ENCODE measurements at regions not wholly inside any gene's neighbourhood (a gene's known extent, or its start where the extent isn't known, plus 50 kb on each side); places are given as distances from the start of the nearest gene placed in this dataset.

- no peak overlapping the region for H3K4me3 ChIP-seq (ENCODE audit: low read depth, low read length)
- TF ChIP-seq CTCF (IDR thresholded peaks at IDR 0.05; ENCODE audit: insufficient read depth, low read length), result no peak
- DNase-seq (ENCODE audit: low read depth), result no peak
Observed at GRCh38 chr1:87173231-87173630, 155.4 kb upstream of the LMO4 start.

- no peak overlapping the region for H3K4me3 ChIP-seq (ENCODE audit: low read depth, low read length)
- DNase-seq (ENCODE audit: low read depth), result no peak
- TF ChIP-seq CTCF (IDR thresholded peaks at IDR 0.05; ENCODE audit: insufficient read depth, low read length), result no peak
Observed at GRCh38 chr1:87174724-87175245, 153.9 kb upstream of the LMO4 start.

DNA sequence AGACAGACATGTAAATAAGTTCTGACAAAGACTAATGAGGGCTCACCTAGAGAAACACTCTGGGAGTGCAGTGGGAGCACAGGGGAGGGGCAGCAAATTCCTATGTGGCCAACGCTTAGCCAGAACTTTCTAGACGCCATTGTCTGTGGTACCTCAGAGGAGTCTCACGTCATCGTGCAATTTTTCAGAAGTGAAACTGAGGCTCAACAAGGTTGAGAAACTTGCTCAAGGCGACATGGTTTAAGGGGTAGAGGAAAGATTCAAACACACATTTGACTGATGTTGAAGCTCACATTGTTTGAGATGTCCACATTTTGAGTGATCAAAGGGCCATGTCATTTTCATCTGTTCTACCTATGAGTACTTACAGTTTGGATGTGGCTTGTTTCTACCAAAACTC, 152.6 kb upstream of the LMO4 start:
- H3K4me3 ChIP-seq (ENCODE audit: low read depth, low read length), result no peak overlapping the region
- TF ChIP-seq CTCF (IDR thresholded peaks at IDR 0.05; ENCODE audit: insufficient read depth, low read length), result no peak
- no peak for DNase-seq (ENCODE audit: low read depth)

GRCh38 chr1:87176514-87176913, 152.2 kb upstream of the LMO4 start:
- no peak for TF ChIP-seq CTCF (IDR thresholded peaks at IDR 0.05; ENCODE audit: insufficient read depth, low read length)
- no peak for DNase-seq (ENCODE audit: low read depth)
- H3K4me3 ChIP-seq (ENCODE audit: low read depth, low read length), result no peak overlapping the region

DNA sequence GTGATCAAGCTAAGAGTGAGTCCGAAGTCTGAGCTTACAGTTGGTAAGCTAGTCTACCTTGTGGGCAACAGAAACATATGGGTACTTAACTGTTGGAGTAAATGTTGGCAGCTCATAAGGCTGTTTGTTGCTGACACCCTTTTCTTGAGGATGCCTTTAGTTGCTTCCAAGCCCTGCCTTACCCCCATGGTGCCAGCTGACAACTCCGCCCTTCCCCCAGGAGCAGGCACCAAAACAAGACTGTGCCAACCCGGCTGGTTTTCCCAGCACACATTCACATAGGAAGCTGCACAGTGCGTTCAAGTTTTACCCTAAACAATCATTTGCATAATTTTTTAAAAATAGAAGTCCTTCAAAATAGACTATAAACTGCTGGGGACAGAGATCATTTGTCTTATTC, 150.2 kb upstream of the LMO4 start:
- TF ChIP-seq CTCF (IDR thresholded peaks at IDR 0.05; ENCODE audit: insufficient read depth, low read length), result no peak
- DNase-seq (ENCODE audit: low read depth), result no peak
- no peak overlapping the region for H3K4me3 ChIP-seq (ENCODE audit: low read depth, low read length)

DNA sequence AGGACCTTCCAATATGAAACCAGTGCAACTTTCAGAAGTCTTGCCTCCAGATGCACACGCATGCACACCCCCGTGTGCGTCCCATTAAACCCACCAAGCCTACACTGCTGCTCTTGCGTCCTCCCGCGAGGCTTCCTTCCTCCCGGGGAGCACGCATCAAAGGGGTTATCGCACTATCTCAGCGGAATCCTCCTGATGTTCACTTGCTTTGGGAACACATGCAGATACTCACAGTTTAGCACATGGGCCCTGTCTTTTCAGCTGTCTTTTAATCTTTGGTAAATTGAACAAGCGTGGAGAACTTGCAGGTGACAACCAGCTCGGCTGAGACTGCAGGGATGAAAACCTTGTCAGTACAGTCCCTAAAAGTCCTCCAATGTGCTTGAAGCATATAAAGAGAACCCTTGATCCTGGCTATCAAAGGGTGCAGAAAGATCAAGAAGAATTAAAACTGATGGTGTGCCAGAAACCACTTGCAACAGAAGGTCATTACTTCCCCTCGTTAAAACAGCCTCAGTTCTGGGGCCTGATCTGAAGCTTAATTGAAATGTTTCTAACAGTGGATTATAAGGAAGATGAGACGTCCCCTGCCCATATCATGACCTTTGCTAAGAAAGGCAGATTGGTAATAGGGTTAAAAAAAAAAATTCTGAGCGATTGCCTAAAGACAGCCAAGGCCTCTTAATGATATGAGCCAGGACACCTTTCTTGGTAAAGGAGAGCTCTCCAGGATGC, 149.4 kb upstream of the LMO4 start:
- DNase-seq (ENCODE audit: low read depth), result no peak
- no peak for TF ChIP-seq CTCF (IDR thresholded peaks at IDR 0.05; ENCODE audit: insufficient read depth, low read length)
- H3K4me3 ChIP-seq (ENCODE audit: low read depth, low read length), result no peak overlapping the region

All from fibroblast of the aortic adventitia (primary cell).